Liver (tissue), 8 donors: ENCODE measurements at regions not wholly inside any gene's neighbourhood (a gene's known extent, or its start where the extent isn't known, plus 50 kb on each side); places are given as distances from the start of the nearest gene placed in this dataset.

Source experiments
- DNase-seq: peaks from one replicate; pipeline ENCODE4 v3.0.0-alpha.2; 2017; ENCODE audit warnings: low spot score
- H3K27ac ChIP-seq, 2 donors: one replicate each; pipeline ENCODE4 v1.7.0; 2013; ENCODE audit warnings: inconsistent platforms in 2 of 2, low read length in 2 of 2, control low read depth in 1 of 2, low read depth in 1 of 2, mild to moderate bottlenecking in 1 of 2
- H3K27me3 ChIP-seq, 4 donors: one replicate each; pipeline versions ENCODE4 v1.6.1 to v1.7.0; 2013; ENCODE audit warnings: low read length in 3 of 4, inconsistent platforms in 1 of 4, mild to moderate bottlenecking in 1 of 4, moderate library complexity in 1 of 4; ENCODE audit not compliant: control insufficient read depth in 4 of 4, insufficient read depth in 4 of 4
- H3K36me3 ChIP-seq, 4 donors: one replicate each; pipeline versions ENCODE4 v1.6.1 to v1.7.0; 2013; ENCODE audit warnings: low read length in 3 of 4, mild to moderate bottlenecking in 3 of 4, low read depth in 1 of 4, moderate library complexity in 1 of 4; ENCODE audit not compliant: control insufficient read depth in 4 of 4, insufficient read depth in 3 of 4
- H3K4me1 ChIP-seq, 4 donors: one replicate each; pipeline versions ENCODE4 v1.6.1 to v1.7.0; 2013; ENCODE audit warnings: low read length in 3 of 4, mild to moderate bottlenecking in 3 of 4, moderate library complexity in 1 of 4; ENCODE audit not compliant: control insufficient read depth in 4 of 4, insufficient read depth in 4 of 4
- H3K4me3 ChIP-seq, 3 donors: one replicate each; pipeline versions ENCODE4 v1.6.1 to v1.7.0; 2013; ENCODE audit warnings: low read length in 3 of 3, control low read depth in 1 of 3, low read depth in 1 of 3, mild to moderate bottlenecking in 1 of 3
- H3K9ac ChIP-seq, 2 donors: one replicate each; pipeline ENCODE4 v1.7.0; 2013; ENCODE audit warnings: low read length in 2 of 2, mild to moderate bottlenecking in 2 of 2, moderate library complexity in 2 of 2, control low read depth in 1 of 2, low read depth in 1 of 2
- H3K9me3 ChIP-seq, 4 donors: one replicate each; pipeline versions ENCODE4 v1.6.1 to v1.7.0; 2013; ENCODE audit warnings: low read length in 3 of 4; ENCODE audit not compliant: control insufficient read depth in 4 of 4
- EGR1 ChIP-seq, 2 donors: IDR thresholded peaks; 2 replicates each; pipeline ENCODE4 v1.6.1; 2016 to 2018; ENCODE audit warnings: antibody characterized with exemption in 2 of 2, low read depth in 2 of 2
- FOXA1 ChIP-seq: IDR thresholded peaks from 2 replicates; pipeline ENCODE4 v1.6.1; 2016; ENCODE audit warnings: antibody characterized with exemption
- FOXA2 ChIP-seq: IDR thresholded peaks from 2 replicates; pipeline ENCODE4 v1.6.1; 2016; ENCODE audit warnings: antibody characterized with exemption
- GABPA ChIP-seq, 2 donors: IDR thresholded peaks in 1 of 2; conservative IDR thresholded peaks in 1 of 2; 2 replicates each; pipeline ENCODE4 v1.6.1; 2016; ENCODE audit warnings: antibody characterized with exemption in 2 of 2, mild to moderate bottlenecking in 1 of 2, moderate library complexity in 1 of 2
- HNF4A ChIP-seq, 2 donors: conservative IDR thresholded peaks; 2 replicates each; pipeline ENCODE4 v1.6.1; 2016; ENCODE audit warnings: antibody characterized with exemption in 2 of 2, mild to moderate bottlenecking in 2 of 2
- HNF4G ChIP-seq: IDR thresholded peaks from 2 replicates; pipeline ENCODE4 v1.6.1; 2016; ENCODE audit warnings: antibody characterized with exemption
- JUND ChIP-seq, 2 donors: IDR thresholded peaks; 2 replicates each; pipeline ENCODE4 v1.6.1; 2016; ENCODE audit warnings: antibody characterized with exemption in 2 of 2
- NR2F2 ChIP-seq: IDR thresholded peaks from 2 replicates; pipeline ENCODE4 v1.6.1; 2016; ENCODE audit warnings: antibody characterized with exemption
- RAD21 ChIP-seq, 2 donors: IDR thresholded peaks; 2 replicates each; pipeline ENCODE4 v1.6.1; 2016; ENCODE audit warnings: antibody characterized with exemption in 2 of 2, mild to moderate bottlenecking in 2 of 2
- RXRA ChIP-seq, 2 donors: IDR thresholded peaks; 2 replicates each; pipeline ENCODE4 v1.6.1; 2017 to 2018; ENCODE audit warnings: antibody characterized with exemption in 2 of 2, mild to moderate bottlenecking in 1 of 2
- SP1 ChIP-seq: IDR thresholded peaks from 2 replicates; pipeline ENCODE4 v1.6.1; 2018; ENCODE audit warnings: antibody characterized with exemption, mild to moderate bottlenecking
- TAF1 ChIP-seq: conservative IDR thresholded peaks from 2 replicates; pipeline ENCODE4 v1.6.1; 2016; ENCODE audit warnings: antibody characterized with exemption, mild to moderate bottlenecking
- YY1 ChIP-seq: IDR thresholded peaks from 2 replicates; pipeline ENCODE4 v1.6.1; 2016; ENCODE audit warnings: antibody characterized with exemption, mild to moderate bottlenecking
- ZBTB33 ChIP-seq: IDR thresholded peaks from 2 replicates; pipeline ENCODE4 v1.6.1; 2016; ENCODE audit warnings: antibody characterized with exemption
- WGBS: extraction: QIAGEN DNeasy Blood & Tissue Kit; methylation state at CpG from one replicate; pipeline ENCODE4 v1.1.7; 2013; 5-methylcytosine and 5-hydroxymethylcytosine counted together
- TF ChIP-seq, protein P1 (sequence below): fragments of 150-350 bp; IDR thresholded peaks from 2 replicates; pipeline ENCODE4 v1.5.1; 2017; ENCODE audit warnings: improper control_type of control experiment, low read depth, low read length; ENCODE audit not compliant: missing input control
- TF ChIP-seq, protein P2 (sequence below): IDR thresholded peaks from 2 replicates; pipeline ENCODE4 v1.6.1; 2016; ENCODE audit warnings: antibody characterized with exemption
- TF ChIP-seq, protein P3 (sequence below): IDR thresholded peaks from 2 replicates; pipeline ENCODE4 v1.6.1; 2016; ENCODE audit warnings: antibody characterized with exemption, mild to moderate bottlenecking
- TF ChIP-seq, protein P4 (sequence below): IDR thresholded peaks from 2 replicates; pipeline ENCODE4 v1.6.1; 2016; ENCODE audit warnings: antibody characterized with exemption
- donor health status: healthy.
- donor health status: healthy.
- donor health status: healthy.
- donor health status: healthy.
- donor health status: healthy.

DNA sequence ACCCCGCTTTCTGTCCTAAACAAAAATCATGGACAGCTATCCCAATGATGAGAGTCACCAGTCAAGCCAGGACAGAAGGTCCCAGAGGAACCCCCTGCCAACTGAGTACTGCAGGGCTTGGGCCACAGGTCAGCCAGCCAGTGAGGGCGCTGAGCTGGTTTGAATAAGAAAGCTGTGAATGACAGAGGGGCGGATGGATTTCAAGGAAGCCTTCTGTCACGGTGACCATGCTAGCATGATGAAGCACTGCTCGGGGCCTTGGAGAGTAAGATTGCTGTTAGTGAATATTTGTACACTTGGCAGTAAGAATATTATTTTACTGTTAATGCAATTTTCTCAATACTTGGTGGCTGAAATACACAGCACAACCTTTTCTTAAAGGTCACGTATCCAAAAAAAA, 734.0 kb upstream of the NR2F2 start:
- Histone ChIP-seq H3K27ac (no peak overlapping the region), H3K36me3 (no peaks in the 10 kb centered on the region), H3K4me1 (peaks cover 0 to 7% (median 3%) of the 10 kb centered on the region in 4 donors), H3K9ac (no peak overlapping the region), H3K4me3 (no peak overlapping the region), H3K9me3 (no peaks in the 10 kb centered on the region), H3K27me3 (no peaks in the 10 kb centered on the region)
- TF ChIP-seq EGR1 (IDR thresholded peaks at IDR 0.05; ENCODE audit: low read depth in 2 of 2) (no peak), GABPA (IDR thresholded peaks at IDR 0.05 in 1 of 2, conservative IDR thresholded peaks at IDR 0.05 in 1 of 2) (no peak), RAD21 (IDR thresholded peaks at IDR 0.05) (no peak), FOXA1 (no peak), HNF4G (no peak), ZBTB33 (no peak), JUND (IDR thresholded peaks at IDR 0.05) (no peak), RXRA (IDR thresholded peaks at IDR 0.05) (no peak), SP1 (no peak), YY1 (no peak), TAF1 (no peak), HNF4A (conservative IDR thresholded peaks at IDR 0.05) (no peak), FOXA2 (no peak), NR2F2 (no peak)
- TF ChIP-seq, protein P1, sequence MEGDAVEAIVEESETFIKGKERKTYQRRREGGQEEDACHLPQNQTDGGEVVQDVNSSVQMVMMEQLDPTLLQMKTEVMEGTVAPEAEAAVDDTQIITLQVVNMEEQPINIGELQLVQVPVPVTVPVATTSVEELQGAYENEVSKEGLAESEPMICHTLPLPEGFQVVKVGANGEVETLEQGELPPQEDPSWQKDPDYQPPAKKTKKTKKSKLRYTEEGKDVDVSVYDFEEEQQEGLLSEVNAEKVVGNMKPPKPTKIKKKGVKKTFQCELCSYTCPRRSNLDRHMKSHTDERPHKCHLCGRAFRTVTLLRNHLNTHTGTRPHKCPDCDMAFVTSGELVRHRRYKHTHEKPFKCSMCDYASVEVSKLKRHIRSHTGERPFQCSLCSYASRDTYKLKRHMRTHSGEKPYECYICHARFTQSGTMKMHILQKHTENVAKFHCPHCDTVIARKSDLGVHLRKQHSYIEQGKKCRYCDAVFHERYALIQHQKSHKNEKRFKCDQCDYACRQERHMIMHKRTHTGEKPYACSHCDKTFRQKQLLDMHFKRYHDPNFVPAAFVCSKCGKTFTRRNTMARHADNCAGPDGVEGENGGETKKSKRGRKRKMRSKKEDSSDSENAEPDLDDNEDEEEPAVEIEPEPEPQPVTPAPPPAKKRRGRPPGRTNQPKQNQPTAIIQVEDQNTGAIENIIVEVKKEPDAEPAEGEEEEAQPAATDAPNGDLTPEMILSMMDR: no peak
- TF ChIP-seq, protein P2, sequence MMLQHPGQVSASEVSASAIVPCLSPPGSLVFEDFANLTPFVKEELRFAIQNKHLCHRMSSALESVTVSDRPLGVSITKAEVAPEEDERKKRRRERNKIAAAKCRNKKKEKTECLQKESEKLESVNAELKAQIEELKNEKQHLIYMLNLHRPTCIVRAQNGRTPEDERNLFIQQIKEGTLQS: no peak
- TF ChIP-seq, protein P3, sequence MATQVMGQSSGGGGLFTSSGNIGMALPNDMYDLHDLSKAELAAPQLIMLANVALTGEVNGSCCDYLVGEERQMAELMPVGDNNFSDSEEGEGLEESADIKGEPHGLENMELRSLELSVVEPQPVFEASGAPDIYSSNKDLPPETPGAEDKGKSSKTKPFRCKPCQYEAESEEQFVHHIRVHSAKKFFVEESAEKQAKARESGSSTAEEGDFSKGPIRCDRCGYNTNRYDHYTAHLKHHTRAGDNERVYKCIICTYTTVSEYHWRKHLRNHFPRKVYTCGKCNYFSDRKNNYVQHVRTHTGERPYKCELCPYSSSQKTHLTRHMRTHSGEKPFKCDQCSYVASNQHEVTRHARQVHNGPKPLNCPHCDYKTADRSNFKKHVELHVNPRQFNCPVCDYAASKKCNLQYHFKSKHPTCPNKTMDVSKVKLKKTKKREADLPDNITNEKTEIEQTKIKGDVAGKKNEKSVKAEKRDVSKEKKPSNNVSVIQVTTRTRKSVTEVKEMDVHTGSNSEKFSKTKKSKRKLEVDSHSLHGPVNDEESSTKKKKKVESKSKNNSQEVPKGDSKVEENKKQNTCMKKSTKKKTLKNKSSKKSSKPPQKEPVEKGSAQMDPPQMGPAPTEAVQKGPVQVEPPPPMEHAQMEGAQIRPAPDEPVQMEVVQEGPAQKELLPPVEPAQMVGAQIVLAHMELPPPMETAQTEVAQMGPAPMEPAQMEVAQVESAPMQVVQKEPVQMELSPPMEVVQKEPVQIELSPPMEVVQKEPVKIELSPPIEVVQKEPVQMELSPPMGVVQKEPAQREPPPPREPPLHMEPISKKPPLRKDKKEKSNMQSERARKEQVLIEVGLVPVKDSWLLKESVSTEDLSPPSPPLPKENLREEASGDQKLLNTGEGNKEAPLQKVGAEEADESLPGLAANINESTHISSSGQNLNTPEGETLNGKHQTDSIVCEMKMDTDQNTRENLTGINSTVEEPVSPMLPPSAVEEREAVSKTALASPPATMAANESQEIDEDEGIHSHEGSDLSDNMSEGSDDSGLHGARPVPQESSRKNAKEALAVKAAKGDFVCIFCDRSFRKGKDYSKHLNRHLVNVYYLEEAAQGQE: no peak
- TF ChIP-seq, protein P4, sequence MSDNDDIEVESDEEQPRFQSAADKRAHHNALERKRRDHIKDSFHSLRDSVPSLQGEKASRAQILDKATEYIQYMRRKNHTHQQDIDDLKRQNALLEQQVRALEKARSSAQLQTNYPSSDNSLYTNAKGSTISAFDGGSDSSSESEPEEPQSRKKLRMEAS: no peak
- DNase-seq: no peak
- 90% methylated on average over 6 of the region's 6 CpGs for WGBS
